IMR-90 (cell line): ENCODE measurements at regions not wholly inside any gene's neighbourhood (a gene's known extent, or its start where the extent isn't known, plus 50 kb on each side); places are given as distances from the start of the nearest gene placed in this dataset.

ENCODE experiments used
- ATAC-seq: fragments of 200-7000 bp; cut with Tn5 transposase; 2 replicates; pipeline ENCODE4 v1.9.1; 2020; ENCODE audit warnings: low read depth, mild to moderate bottlenecking, moderate library complexity
- BruUV-seq: library from RNA; stranded (reverse); fragments of 400-500 nt; replicated peaks from 2 replicates; lab custom pipeline; 2021; lab: Mats Ljungman, UMichigan
- CTCF ChIA-PET: fragments of 300-600 bp; formaldehyde crosslinking; extraction: SDS; loops from one replicate; lab custom pipeline; 2021; ENCODE audit warnings: antibody characterized with exemption; lab: Yijun Ruan, JAX
- POLR2A ChIA-PET: fragments of 300-600 bp; sonication (Branson Sonifier 250); formaldehyde crosslinking; loops from one replicate; lab custom pipeline; 2022; ENCODE audit warnings: antibody characterized with exemption; ENCODE audit not compliant: unreplicated experiment; lab: Charles Lee
- DNase-seq: peaks from one replicate; pipeline ENCODE4 v3.0.0; 2013
- H2AFZ ChIP-seq: replicated peaks from 2 replicates; pipeline ENCODE3; 2013; ENCODE audit warnings: low read length, mild to moderate bottlenecking; ENCODE audit not compliant: poor library complexity
- H2AK5ac ChIP-seq: 2 replicates; pipeline ENCODE4 v1.6.1; 2013; ENCODE audit warnings: low read depth, low read length, inconsistent platforms
- H2AK9ac ChIP-seq: replicated peaks from 2 replicates; pipeline ENCODE3; 2013; ENCODE audit warnings: mild to moderate bottlenecking, low read depth, low read length, moderate library complexity; ENCODE audit not compliant: poor library complexity
- H2BK120ac ChIP-seq: 2 replicates; pipeline ENCODE4 v1.6.1; 2013; ENCODE audit warnings: low read depth, low read length, inconsistent platforms
- H2BK15ac ChIP-seq: 3 replicates; pipeline ENCODE4 v1.6.1; 2013; ENCODE audit warnings: low read depth, low read length, inconsistent platforms
- H2BK20ac ChIP-seq: 2 replicates; pipeline ENCODE4 v1.6.1; 2013; ENCODE audit warnings: low read depth, mild to moderate bottlenecking, inconsistent platforms, low read length, moderate library complexity
- H2BK5ac ChIP-seq: 2 replicates; pipeline ENCODE4 v1.6.1; 2013; ENCODE audit warnings: mild to moderate bottlenecking, low read depth, low read length, inconsistent platforms; ENCODE audit not compliant: poor library complexity, severe bottlenecking
- H3K14ac ChIP-seq: replicated peaks from 2 replicates; pipeline ENCODE4 v1.6.1; 2013; ENCODE audit warnings: low read depth, low read length, inconsistent platforms
- H3K18ac ChIP-seq: 2 replicates; pipeline ENCODE4 v1.6.1; 2013; ENCODE audit warnings: low read depth, low read length, control low read depth
- H3K23ac ChIP-seq: 2 replicates; pipeline ENCODE4 v1.6.1; 2013; ENCODE audit warnings: low read depth, low read length, inconsistent platforms
- H3K27ac ChIP-seq: 2 replicates; pipeline ENCODE4 v1.5.1; 2013; ENCODE audit warnings: mild to moderate bottlenecking, control low read depth, low read length; ENCODE audit not compliant: insufficient read depth
- H3K27me3 ChIP-seq: 2 replicates; pipeline ENCODE4 v1.6.1; 2013; ENCODE audit warnings: low read length; ENCODE audit not compliant: control insufficient read depth, insufficient read depth
- H3K36me3 ChIP-seq: 2 replicates; pipeline ENCODE4 v1.6.1; 2013; ENCODE audit warnings: low read length, mixed read lengths; ENCODE audit not compliant: control insufficient read depth, insufficient read depth
- H3K4ac ChIP-seq: 2 replicates; pipeline ENCODE4 v1.6.1; 2013; ENCODE audit warnings: low read depth, low read length, inconsistent platforms
- H3K4me1 ChIP-seq: 2 replicates; pipeline ENCODE4 v1.6.1; 2013; ENCODE audit warnings: low read length, mixed read lengths; ENCODE audit not compliant: control insufficient read depth, insufficient read depth
- H3K4me2 ChIP-seq: 2 replicates; pipeline ENCODE4 v1.6.1; 2013; ENCODE audit warnings: low read depth, mild to moderate bottlenecking, control low read depth, low read length, moderate library complexity
- H3K4me3 ChIP-seq: 2 replicates; pipeline ENCODE4 v1.5.1; 2013; ENCODE audit warnings: low read depth, mild to moderate bottlenecking, control low read depth, low read length, moderate library complexity; ENCODE audit not compliant: insufficient read depth
- H3K56ac ChIP-seq: 2 replicates; pipeline ENCODE4 v1.6.1; 2013; ENCODE audit warnings: low read length, inconsistent platforms; ENCODE audit not compliant: insufficient read depth; ENCODE audit errors: extremely low read depth
- H3K79me1 ChIP-seq, 2 experiments: 2 replicates each; pipeline ENCODE4 v1.6.1; 2013; ENCODE audit warnings: low read length in 2 of 2, inconsistent platforms in 1 of 2, low read depth in 1 of 2
- H3K9ac ChIP-seq: 2 replicates; pipeline ENCODE4 v1.6.1; 2013; ENCODE audit warnings: low read depth, low read length, control low read depth
- H3K9me1 ChIP-seq: 2 replicates; pipeline ENCODE4 v1.6.1; 2013; ENCODE audit warnings: low read length, inconsistent platforms; ENCODE audit not compliant: insufficient read depth
- H3K9me3 ChIP-seq: 2 replicates; pipeline ENCODE4 v1.6.1; 2013; ENCODE audit warnings: low read length; ENCODE audit not compliant: control insufficient read depth, insufficient read depth
- H4K20me1 ChIP-seq: 2 replicates; pipeline ENCODE4 v1.6.1; 2013; ENCODE audit warnings: low read length, inconsistent platforms; ENCODE audit not compliant: insufficient read depth
- H4K5ac ChIP-seq: 2 replicates; pipeline ENCODE4 v1.6.1; 2013; ENCODE audit warnings: mild to moderate bottlenecking, low read depth, low read length, control low read depth
- H4K8ac ChIP-seq, 2 experiments: 2 replicates each; pipeline ENCODE4 v1.6.1; 2013; ENCODE audit warnings: low read depth in 2 of 2, low read length in 2 of 2, control low read depth in 1 of 2, inconsistent platforms in 1 of 2
- H4K91ac ChIP-seq: 2 replicates; pipeline ENCODE4 v1.6.1; 2013; ENCODE audit warnings: low read depth, low read length, inconsistent platforms; ENCODE audit not compliant: insufficient read depth
- BHLHE40 ChIP-seq: fragments of 150-350 bp; IDR thresholded peaks from 2 replicates; pipeline ENCODE4 v1.6.1; 2016; ENCODE audit warnings: mild to moderate bottlenecking, low read depth, low read length
- FOS ChIP-seq: fragments of 150-350 bp; IDR thresholded peaks from 2 replicates; pipeline ENCODE4 v1.6.1; 2016; ENCODE audit warnings: low read depth, low read length
- MAFK ChIP-seq: IDR thresholded peaks from 2 replicates; pipeline ENCODE4 v1.6.1; 2012; ENCODE audit warnings: low read depth, low read length, improper control_type of control experiment
- NFE2L2 ChIP-seq: fragments of 150-350 bp; IDR thresholded peaks from 2 replicates; pipeline ENCODE4 v1.6.1; 2016; ENCODE audit warnings: low read depth, mild to moderate bottlenecking, low read length
- POLR2A ChIP-seq: IDR thresholded peaks from 2 replicates; pipeline ENCODE4 v1.6.1; 2012; ENCODE audit warnings: mild to moderate bottlenecking, low read depth, low read length
- RAD21 ChIP-seq: IDR thresholded peaks from 2 replicates; pipeline ENCODE4 v1.6.1; 2012; ENCODE audit warnings: low read length, improper control_type of control experiment
- SMC3 ChIP-seq: fragments of 150-350 bp; IDR thresholded peaks from 2 replicates; pipeline ENCODE4 v1.6.1; 2016; ENCODE audit warnings: low read depth, mild to moderate bottlenecking, antibody characterized with exemption, low read length, moderate library complexity
- WGBS, 2 experiments: methylation state at CpG; one replicate each; pipeline versions ENCODE4 v1.1.5 to v1.1.7; 2013; ENCODE audit warnings: missing lambda C conversion rate in 2 of 2; ENCODE audit not compliant: insufficient read length in 1 of 2; ENCODE audit errors: extremely low coverage in 2 of 2; 5-methylcytosine and 5-hydroxymethylcytosine counted together
- dilution Hi-C: fragments of 300-500 bp; cut with HindIII; formaldehyde crosslinking; loops from one replicate; pipeline ENCODE4 v1.14.3; 2018; ENCODE audit warnings: low sequenced_read_pairs; ENCODE audit not compliant: unreplicated experiment
- in situ Hi-C: fragments of 300-500 bp; cut with MboI; formaldehyde crosslinking; loops from 3 replicates; pipeline ENCODE4 v1.14.3; 2019; ENCODE audit warnings: low sequenced_read_pairs, inconsistent platforms, mixed read lengths
- intact Hi-C: fragments of 100-400 bp; cut with micrococcal nuclease; formaldehyde crosslinking; loops from 2 replicates; pipeline ENCODE4 v1.10.0; 2022

DNA sequence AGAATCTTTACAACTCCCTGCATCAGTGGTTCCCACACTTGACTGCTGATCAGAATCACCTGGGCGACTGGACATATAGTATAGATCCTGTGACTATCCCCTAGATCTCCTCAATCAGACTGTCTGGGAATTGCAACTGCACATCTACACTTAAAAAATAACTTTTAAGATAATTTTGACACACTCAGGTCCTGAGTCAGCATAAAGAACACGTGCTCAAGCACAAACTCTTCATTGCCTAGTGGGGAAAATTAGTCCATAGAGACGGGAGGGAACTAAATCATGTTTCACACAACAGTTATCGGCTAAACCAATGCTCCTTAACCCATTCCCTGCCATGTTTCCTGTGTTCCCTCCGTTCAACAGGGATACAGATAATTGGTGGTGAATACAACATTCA is 243.5 kb upstream of the FGF13 start:
- Histone ChIP-seq H4K20me1 (no peaks in the 10 kb centered on the region), H3K27me3 (no peaks in the 10 kb centered on the region), H2AK5ac (no peak overlapping the region), H2BK15ac (no peak overlapping the region), H3K4ac (no peak overlapping the region), H3K4me1 (no peaks in the 10 kb centered on the region), H2AFZ (no peak overlapping the region), H3K18ac (no peak overlapping the region), H4K8ac (no peak overlapping the region), H3K9me3 (no peaks in the 10 kb centered on the region), H2BK20ac (no peak overlapping the region), H2BK120ac (no peak overlapping the region), H3K36me3 (no peaks in the 10 kb centered on the region), H3K56ac (no peak overlapping the region), H3K27ac (no peak overlapping the region), H3K4me2 (no peak overlapping the region), H4K91ac (no peak overlapping the region), H3K9me1 (no peaks in the 10 kb centered on the region), H3K4me3 (no peak overlapping the region), H3K79me1 (no peaks in the 10 kb centered on the region), H2AK9ac (no peak overlapping the region), H3K14ac (no peak overlapping the region), H2BK5ac (no peak overlapping the region), H4K5ac (no peak overlapping the region), H3K23ac (no peak overlapping the region), H3K9ac (no peak overlapping the region)
- dilution Hi-C loops (no loop called here), intact Hi-C loops (no loop called here), in situ Hi-C loops (no loop called here)
- ATAC-seq = no peak
- TF ChIP-seq SMC3 (no peak), FOS (no peak), MAFK (peak; percentile 77), BHLHE40 (no peak), NFE2L2 (no peak), POLR2A (no peak), RAD21 (no peak)
- no CpG with 5 or more reads among the region's 5 CpGs for WGBS, 2 experiments
- DNase-seq = no peak
- POLR2A ChIA-PET = no interaction called here
- CTCF ChIA-PET = no interaction called here
- no TSS peak for BruUV-seq
